Choroid plexus epithelial cell (primary cell): ENCODE measurements at regions not wholly inside any gene's neighbourhood (a gene's known extent, or its start where the extent isn't known, plus 50 kb on each side); places are given as distances from the start of the nearest gene placed in this dataset.
A peak's percentile ranks its signal among the peaks of the same experiment; 100 is the strongest.

Experiments
- DNase-seq: peaks from one replicate; pipeline ENCODE4 v3.0.0-alpha.2; 2010; ENCODE audit warnings: low read depth
- H3K4me3 ChIP-seq: 2 replicates; pipeline ENCODE4 v1.5.1; 2011; ENCODE audit warnings: low read depth, mild to moderate bottlenecking, control low read depth, low read length, moderate library complexity
- CTCF ChIP-seq: conservative IDR thresholded peaks from 2 replicates; pipeline ENCODE4 v1.5.1; 2011; ENCODE audit warnings: low read depth, mild to moderate bottlenecking, control low read depth, inconsistent platforms, low read length, moderate library complexity

- no peak for DNase-seq
- H3K4me3 ChIP-seq = no peak overlapping the region
- TF ChIP-seq CTCF = no peak
Observed at GRCh38 chr1:101376121-101377083, 139.6 kb downstream of the S1PR1 start.

GRCh38 chr1:101377084-101377835 lies 140.4 kb downstream of the S1PR1 start:
- TF ChIP-seq CTCF = no peak
- no peak overlapping the region for H3K4me3 ChIP-seq
- DNase-seq = no peak

GRCh38 chr1:101379037-101379436 lies 142.2 kb downstream of the S1PR1 start:
- no peak overlapping the region for H3K4me3 ChIP-seq
- DNase-seq = no peak
- no peak for TF ChIP-seq CTCF

- no peak for DNase-seq
- H3K4me3 ChIP-seq = no peak overlapping the region
- no peak for TF ChIP-seq CTCF
Observed at GRCh38 chr1:101379950-101380349, 143.1 kb downstream of the S1PR1 start.

- H3K4me3 ChIP-seq = no peak overlapping the region
- DNase-seq = no peak
- TF ChIP-seq CTCF = no peak
Observed at GRCh38 chr1:101382135-101382534, 145.3 kb downstream of the S1PR1 start.

GRCh38 chr1:101388904-101389546 lies 152.2 kb downstream of the S1PR1 start:
- peak; percentile 40 for DNase-seq
- no peak for TF ChIP-seq CTCF
- no peak overlapping the region for H3K4me3 ChIP-seq
